Testis (tissue), 2 donors: ENCODE measurements at regions not wholly inside any gene's neighbourhood (a gene's known extent, or its start where the extent isn't known, plus 50 kb on each side); places are given as distances from the start of the nearest gene placed in this dataset.

Source experiments
- CTCF ChIP-seq, 3 experiments: fragments of 450-650 bp in 2 of 3; fragments of 200-600 bp in 1 of 3; sonication (generic) in 1 of 3; IDR thresholded peaks; one replicate each; pipeline ENCODE4 v1.5.1; 2016 to 2019; ENCODE audit warnings: antibody characterized with exemption in 3 of 3, mild to moderate bottlenecking in 2 of 3, moderate library complexity in 1 of 3
- POLR2A ChIP-seq: fragments of 450-650 bp; IDR thresholded peaks from one replicate; pipeline ENCODE4 v1.6.1; 2017; ENCODE audit warnings: antibody characterized with exemption, mild to moderate bottlenecking, moderate library complexity

- no peak for TF ChIP-seq CTCF (IDR thresholded peaks at IDR 0.05)
- TF ChIP-seq POLR2A = no peak
These were observed 246.2 kb downstream of the LRFN2 start for GRCh38 chr6:40340957-40341356.
